WERI-Rb-1 (cell line): ENCODE measurements at regions not wholly inside any gene's neighbourhood (a gene's known extent, or its start where the extent isn't known, plus 50 kb on each side); places are given as distances from the start of the nearest gene placed in this dataset.
"Not testable (repeated sequence)": the region's sequence is repeated elsewhere in the genome, so short reads cannot be mapped to it uniquely, and the experiment has no call there.

Experiments used
- DNase-seq: peaks from one replicate; pipeline ENCODE4 v3.0.0-alpha.2; 2020
- H3K27ac ChIP-seq: fragments of 250-450 bp; sonication (Bioruptor Pico); 2 replicates; pipeline ENCODE4 v1.5.1; 2020; ENCODE audit warnings: mild to moderate bottlenecking, moderate library complexity
- H3K27me3 ChIP-seq: fragments of 250-450 bp; sonication (Bioruptor Pico); 2 replicates; pipeline ENCODE4 v1.5.1; 2021; ENCODE audit warnings: mild to moderate bottlenecking, low read depth, moderate library complexity; ENCODE audit not compliant: insufficient read depth, severe bottlenecking
- H3K36me3 ChIP-seq: fragments of 250-450 bp; sonication (Bioruptor Pico); 2 replicates; pipeline ENCODE4 v1.5.1; 2020; ENCODE audit warnings: mild to moderate bottlenecking, moderate library complexity
- H3K4me3 ChIP-seq: 2 replicates; pipeline ENCODE4 v1.5.1; 2011; ENCODE audit warnings: low read depth, mild to moderate bottlenecking, control low read depth, low read length
- H3K9me3 ChIP-seq: fragments of 250-450 bp; sonication (Bioruptor Pico); 2 replicates; pipeline ENCODE4 v1.5.1; 2021; ENCODE audit warnings: mild to moderate bottlenecking, moderate library complexity; ENCODE audit not compliant: severe bottlenecking
- CTCF ChIP-seq: IDR thresholded peaks from 2 replicates; pipeline ENCODE4 v1.5.1; 2011; ENCODE audit warnings: low read depth, mild to moderate bottlenecking, control low read depth, inconsistent platforms, low read length

DNA sequence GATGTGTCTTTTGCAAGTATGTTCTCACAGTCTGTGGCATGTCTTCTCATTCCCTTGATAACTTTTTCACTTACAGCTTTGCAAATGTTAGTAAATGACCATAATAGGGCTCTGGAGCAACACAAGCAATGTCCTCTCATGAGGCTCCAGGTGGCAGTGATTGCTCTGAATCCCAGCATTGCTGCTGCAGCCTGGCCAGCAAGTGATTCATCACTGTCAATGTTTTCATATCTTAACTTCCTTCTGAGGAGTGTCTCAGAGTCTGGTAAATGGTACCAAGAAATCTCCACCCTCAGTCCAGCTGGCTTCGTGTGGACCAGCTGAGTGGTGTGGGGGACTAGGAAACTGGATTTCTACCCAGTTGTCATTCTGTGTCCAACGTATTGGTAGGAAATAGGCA, 139.6 kb downstream of the MYLK4 start:
- DNase-seq = no peak
- no peaks in the 10 kb centered on the region for H3K9me3 ChIP-seq
- TF ChIP-seq CTCF = no peak
- peaks cover 20% of the 10 kb centered on the region for H3K27me3 ChIP-seq
- H3K27ac ChIP-seq = no peak overlapping the region
- no peak overlapping the region for H3K4me3 ChIP-seq
- no peaks in the 10 kb centered on the region for H3K36me3 ChIP-seq

- TF ChIP-seq CTCF = no peak
- H3K4me3 ChIP-seq = no peak overlapping the region
- H3K9me3 ChIP-seq = no peaks in the 10 kb centered on the region
- DNase-seq = no peak
- H3K27ac ChIP-seq = no peak overlapping the region
- H3K36me3 ChIP-seq = no peaks in the 10 kb centered on the region
- H3K27me3 ChIP-seq = peaks cover 32% of the 10 kb centered on the region
Observed at GRCh38 chr6:2608503-2608902, 142.2 kb downstream of the MYLK4 start.

DNA sequence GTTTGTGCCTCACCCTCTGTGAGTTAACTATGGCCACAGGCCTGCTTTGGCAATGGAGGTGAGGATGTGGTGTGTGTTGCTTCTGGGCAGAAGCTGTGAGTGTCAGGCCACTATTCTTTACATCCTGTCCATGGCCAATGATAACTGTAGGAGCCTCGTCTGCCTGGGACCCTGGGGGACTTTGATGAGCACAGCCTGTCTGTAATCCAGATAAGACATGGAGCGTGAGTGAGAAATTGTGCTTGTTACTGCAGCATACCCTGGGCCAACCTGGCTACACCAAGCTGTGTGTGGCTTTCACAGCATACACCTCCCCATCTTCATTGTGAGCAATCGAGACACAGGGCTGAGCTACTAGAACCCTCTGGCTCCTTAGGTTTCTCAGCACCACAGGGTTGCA, 150.4 kb downstream of the MYLK4 start:
- no peak for TF ChIP-seq CTCF
- Histone ChIP-seq H3K4me3 (no peak overlapping the region), H3K27me3 (peaks cover 25% of the 10 kb centered on the region), H3K36me3 (no peaks in the 10 kb centered on the region), H3K9me3 (no peaks in the 10 kb centered on the region), H3K27ac (no peak overlapping the region)
- no peak for DNase-seq

GRCh38 chr6:2599817-2600216, 150.9 kb downstream of the MYLK4 start:
- no peak for TF ChIP-seq CTCF
- Histone ChIP-seq H3K9me3 (no peaks in the 10 kb centered on the region), H3K36me3 (no peaks in the 10 kb centered on the region), H3K27me3 (peaks cover 25% of the 10 kb centered on the region), H3K4me3 (no peak overlapping the region), H3K27ac (no peak overlapping the region)
- DNase-seq = no peak

- Histone ChIP-seq H3K9me3 (no peaks in the 10 kb centered on the region), H3K27ac (no peak overlapping the region), H3K36me3 (no peaks in the 10 kb centered on the region), H3K4me3 (no peak overlapping the region), H3K27me3 (peaks cover 29% of the 10 kb centered on the region)
- DNase-seq = no peak
- TF ChIP-seq CTCF = peak; percentile 51; the same call in 1 of the 2 replicates
Observed at GRCh38 chr6:2598867-2599266, 151.9 kb downstream of the MYLK4 start.

GRCh38 chr6:2597991-2598390, 152.7 kb downstream of the MYLK4 start:
- no peak overlapping the region for H3K4me3 ChIP-seq
- no peak for TF ChIP-seq CTCF
- no peaks in the 10 kb centered on the region for H3K9me3 ChIP-seq
- no peak for DNase-seq
- no peak overlapping the region for H3K27ac ChIP-seq
- no peaks in the 10 kb centered on the region for H3K36me3 ChIP-seq
- H3K27me3 ChIP-seq = peaks cover 28% of the 10 kb centered on the region

- DNase-seq, H3K9me3 ChIP-seq, H3K36me3 ChIP-seq, H3K4me3 ChIP-seq, H3K27ac ChIP-seq: not testable (repeated sequence)
- H3K27me3 ChIP-seq = peaks cover 29% of the 10 kb centered on the region
Observed at GRCh38 chr6:2597457-2597856, 153.3 kb downstream of the MYLK4 start.
